ENCODE measurements at regions not wholly inside any gene's neighbourhood (a gene's known extent, or its start where the extent isn't known, plus 50 kb on each side); places are given as distances from the start of the nearest gene placed in this dataset.

DNA sequence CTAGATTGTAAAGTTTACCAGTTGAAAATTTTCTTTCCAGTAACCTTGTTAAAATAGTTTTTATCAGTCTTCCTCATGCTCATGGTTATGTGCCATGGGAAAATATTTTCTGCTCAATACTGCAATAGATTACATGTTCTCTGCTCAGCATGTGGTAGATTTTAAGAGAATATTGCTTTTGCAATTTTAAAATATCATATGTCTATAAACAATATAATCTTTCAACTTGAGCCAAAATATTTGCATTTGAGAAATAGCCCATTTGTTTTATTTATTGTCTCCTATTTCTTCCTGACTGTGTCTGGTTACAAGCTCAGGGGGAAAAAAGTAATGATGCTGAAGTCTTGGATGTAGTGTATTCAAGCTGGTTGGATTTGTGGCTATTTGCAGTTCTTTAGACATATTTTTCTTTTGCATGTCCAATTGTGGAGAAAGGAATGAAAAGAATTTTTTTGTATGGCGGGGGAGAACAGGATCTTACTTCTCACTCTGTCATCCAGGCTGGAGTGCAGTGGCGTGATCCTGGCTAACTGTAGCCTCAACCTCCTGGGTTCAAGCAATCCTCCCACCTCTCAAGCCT is 342.6 kb upstream of the NAV3 start:
- TF ChIP-seq, protein P1, sequence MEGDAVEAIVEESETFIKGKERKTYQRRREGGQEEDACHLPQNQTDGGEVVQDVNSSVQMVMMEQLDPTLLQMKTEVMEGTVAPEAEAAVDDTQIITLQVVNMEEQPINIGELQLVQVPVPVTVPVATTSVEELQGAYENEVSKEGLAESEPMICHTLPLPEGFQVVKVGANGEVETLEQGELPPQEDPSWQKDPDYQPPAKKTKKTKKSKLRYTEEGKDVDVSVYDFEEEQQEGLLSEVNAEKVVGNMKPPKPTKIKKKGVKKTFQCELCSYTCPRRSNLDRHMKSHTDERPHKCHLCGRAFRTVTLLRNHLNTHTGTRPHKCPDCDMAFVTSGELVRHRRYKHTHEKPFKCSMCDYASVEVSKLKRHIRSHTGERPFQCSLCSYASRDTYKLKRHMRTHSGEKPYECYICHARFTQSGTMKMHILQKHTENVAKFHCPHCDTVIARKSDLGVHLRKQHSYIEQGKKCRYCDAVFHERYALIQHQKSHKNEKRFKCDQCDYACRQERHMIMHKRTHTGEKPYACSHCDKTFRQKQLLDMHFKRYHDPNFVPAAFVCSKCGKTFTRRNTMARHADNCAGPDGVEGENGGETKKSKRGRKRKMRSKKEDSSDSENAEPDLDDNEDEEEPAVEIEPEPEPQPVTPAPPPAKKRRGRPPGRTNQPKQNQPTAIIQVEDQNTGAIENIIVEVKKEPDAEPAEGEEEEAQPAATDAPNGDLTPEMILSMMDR (IDR thresholded peaks at IDR 0.05): no peak
- TF ChIP-seq EZH2 (IDR thresholded peaks at IDR 0.05) (no peak), EZH2phosphoT487 (IDR thresholded peaks at IDR 0.05) (no peak)

Measured in neural progenitor cell (in vitro differentiated cells).